NCI-H1436 (cell line): ENCODE measurements at regions not wholly inside any gene's neighbourhood (a gene's known extent, or its start where the extent isn't known, plus 50 kb on each side); places are given as distances from the start of the nearest gene placed in this dataset.
"Not testable (repeated sequence)": the region's sequence is repeated elsewhere in the genome, so short reads cannot be mapped to it uniquely, and the experiment has no call there.

Experiments used
- DNase-seq: peaks from one replicate; lab custom pipeline; 2025; lab: John Stamatoyannopoulos, UW

DNA sequence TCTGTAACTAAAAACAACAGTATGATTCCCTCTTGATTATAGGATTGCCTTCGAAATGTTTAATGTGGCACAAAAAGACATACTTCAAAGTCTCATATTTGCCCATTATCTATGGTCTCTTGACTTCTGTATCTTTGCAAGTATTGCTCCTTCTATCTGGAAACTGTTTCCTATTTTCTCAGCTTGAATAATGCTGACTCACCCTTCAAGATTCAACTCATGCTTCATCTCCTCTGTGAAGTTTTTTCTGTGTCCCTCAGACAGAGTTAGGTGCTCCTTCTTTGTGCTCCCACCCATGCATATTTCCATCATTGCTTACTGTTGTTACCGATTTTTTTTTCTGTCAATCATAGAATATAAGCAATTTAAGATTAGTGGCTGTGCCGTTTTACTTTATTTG, 192.8 kb upstream of the ROBO1 start:
- DNase-seq, result no peak

DNA sequence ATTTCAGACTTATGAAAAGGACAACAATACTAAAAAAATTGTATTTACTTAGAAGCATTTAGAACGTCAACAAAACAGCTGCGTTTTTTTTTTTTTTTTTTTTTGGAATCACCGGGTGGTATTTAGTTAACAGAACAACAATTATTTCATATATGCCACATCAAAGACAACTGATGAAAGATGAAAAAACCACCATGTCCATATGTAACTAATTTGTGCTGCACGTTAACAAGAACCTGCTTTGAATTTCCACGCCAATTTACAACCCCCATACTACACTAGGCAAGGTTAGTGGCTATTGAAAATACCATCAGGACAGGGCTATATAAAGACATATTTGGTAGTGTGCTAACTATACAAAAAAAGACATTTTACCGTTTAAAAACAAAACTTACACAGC, 189.3 kb upstream of the ROBO1 start:
- no peak for DNase-seq

DNA sequence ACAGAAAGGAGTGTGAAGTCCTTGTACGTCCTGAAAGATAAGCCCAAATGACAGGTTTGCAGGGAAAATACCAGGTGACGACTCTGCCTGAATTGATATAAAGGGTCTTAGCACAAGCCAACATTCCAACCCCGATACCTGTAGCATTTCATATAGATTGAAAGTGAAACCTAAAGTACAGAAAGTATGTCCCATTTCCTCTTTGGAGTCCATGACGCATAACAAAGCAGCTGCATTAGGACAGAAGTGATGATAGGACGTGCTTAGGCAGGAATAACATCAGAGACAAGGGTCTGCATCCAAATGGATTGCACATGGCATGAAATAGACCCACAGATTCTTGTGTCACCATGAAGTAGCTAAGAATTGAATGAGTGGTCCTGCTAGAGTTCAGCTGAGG, 187.0 kb upstream of the ROBO1 start:
- no peak for DNase-seq

DNA sequence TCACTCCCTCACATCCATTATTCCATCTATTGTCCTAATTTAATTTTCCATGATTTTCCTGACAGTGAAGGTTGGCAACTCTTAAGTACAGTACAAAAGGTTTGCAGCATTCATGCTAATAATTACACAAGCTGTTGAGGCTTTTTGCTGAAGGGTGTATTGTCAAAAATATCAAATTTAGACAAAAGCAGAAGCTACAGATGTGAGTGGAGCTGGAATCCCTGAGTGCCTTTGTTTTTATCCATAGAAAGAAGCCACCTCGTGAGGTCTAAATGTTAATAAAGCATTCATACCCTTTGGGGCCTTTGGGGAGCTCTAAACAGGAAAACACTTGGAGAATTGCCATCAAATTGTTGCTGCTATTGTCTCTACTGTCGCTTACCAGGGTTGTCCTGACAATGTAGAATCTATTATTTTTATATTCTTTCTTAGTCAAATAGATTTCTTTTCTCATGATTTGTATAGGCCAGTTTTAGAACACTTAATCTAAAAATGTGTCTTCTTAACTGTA, 185.8 kb upstream of the ROBO1 start:
- DNase-seq, result no peak

DNA sequence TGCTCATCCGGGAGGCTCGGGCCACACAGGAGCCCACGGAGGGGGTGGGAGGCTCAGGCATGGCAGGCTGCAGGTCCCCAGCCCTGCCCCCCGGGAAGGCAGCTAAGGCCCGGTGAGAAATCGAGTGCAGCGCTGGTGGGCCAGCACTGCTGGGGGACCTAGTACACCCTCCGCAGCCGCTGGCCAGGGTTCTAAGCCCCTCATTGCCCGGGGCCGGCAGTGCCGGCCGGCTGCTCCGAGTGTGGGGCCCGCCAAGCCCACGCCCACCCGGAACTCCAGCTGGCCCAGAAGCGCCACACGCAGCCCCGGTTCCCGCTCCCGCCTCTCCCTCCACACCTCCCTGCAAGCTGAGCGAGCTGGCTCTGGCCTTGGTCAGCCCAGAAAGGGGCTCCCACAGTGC, 183.6 kb upstream of the ROBO1 start:
- not testable (repeated sequence) for DNase-seq

GRCh38 chr3:79947957-79948356, 180.2 kb upstream of the ROBO1 start:
- no peak for DNase-seq

- no peak for DNase-seq
These were observed 179.7 kb upstream of the ROBO1 start for GRCh38 chr3:79947469-79947868.

DNA sequence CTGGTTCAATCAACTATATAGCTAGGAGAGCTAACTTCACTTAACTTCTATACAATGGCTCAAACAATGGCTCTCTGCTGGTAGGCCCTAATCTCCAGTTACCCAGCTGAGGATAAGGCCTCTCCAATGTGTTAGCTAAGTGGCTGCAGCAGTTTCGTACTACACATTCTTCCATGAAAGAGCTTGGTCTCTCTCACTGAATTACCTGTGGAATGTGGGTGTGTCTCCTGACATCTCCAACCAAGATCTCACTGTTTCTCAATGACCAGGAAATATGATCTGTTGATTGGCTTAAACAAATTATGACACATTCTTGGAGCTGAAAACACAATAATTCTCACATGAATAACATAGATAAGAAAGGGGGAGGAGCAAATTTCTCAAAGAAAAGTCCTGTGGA, 169.8 kb upstream of the ROBO1 start:
- DNase-seq, result no peak

DNA sequence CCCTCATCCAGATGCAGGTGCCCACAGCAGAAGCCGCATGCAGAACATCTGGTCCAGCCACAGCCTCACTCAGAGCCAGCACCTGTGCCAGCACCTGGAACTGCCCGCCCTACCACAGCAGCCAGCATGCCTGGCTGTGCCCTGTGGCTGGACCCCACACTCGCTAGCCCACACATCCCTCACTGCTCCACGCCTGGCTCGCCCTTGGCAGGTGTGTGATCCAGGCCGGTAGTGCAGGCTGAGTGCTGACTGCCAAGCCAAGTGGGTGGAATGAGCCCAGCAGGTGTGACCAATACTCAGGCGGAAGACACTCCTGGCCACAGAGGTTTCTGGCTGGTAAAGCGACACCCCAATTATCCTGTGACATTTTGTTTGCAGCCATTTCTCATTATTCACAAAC, 162.4 kb upstream of the ROBO1 start:
- no peak for DNase-seq

DNA sequence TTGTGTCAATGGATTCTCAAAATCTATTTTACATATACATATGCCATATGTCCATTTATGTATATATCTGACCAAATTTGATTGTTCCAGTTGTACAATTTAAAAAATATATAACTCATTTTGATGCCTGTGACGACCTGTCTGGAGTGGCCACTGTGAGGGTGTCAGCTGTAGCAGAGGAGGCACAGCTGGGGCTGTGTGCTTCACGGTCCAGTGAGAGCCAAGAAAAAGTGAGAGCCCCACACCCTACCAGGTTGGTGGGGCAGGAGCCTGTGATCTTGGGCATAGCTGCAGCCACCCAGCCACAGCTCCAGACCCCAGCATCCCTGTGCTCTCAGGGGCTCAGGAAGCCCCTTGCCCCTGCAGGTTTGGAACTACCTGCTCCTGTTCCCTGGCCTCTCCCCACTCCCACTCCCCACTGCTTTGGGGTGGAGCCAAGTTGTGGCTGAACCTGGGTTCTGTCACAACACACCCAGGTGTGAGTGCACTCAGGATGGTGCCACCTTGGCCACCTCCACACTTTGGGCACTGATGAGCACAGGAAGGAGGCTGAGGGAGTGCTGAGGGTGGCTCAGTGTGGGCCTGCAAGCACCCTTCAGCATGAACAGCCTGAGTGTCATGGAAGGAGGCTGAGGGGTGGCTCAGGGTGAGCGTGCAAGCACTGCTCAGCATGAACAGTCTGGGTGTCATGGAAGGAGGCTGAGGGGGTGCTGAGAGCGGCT, 161.1 kb upstream of the ROBO1 start:
- no peak for DNase-seq

GRCh38 chr3:79926522-79926921, 158.7 kb upstream of the ROBO1 start:
- no peak for DNase-seq

- DNase-seq, result no peak
These were observed 154.8 kb upstream of the ROBO1 start for GRCh38 chr3:79922633-79923032.

DNA sequence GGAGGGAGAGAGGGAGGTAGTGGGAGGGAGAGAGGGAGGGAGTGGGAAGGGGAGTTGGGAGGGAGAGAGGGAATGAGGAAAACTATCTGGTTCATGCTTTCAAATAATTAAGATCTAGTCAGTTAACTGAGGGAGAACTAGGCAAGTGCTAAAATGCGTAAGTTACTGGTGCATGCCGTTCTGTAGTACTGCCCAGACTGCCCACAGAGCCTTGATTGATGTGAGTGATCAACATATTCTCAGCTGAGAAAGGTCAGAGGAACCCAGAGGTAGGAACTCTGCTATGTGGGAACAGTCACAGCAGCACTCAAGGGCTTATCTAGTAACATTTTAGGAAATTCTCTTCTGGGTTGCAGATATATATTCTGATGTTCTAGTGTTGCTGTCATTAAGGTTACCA, 149.8 kb upstream of the ROBO1 start:
- no peak for DNase-seq

DNA sequence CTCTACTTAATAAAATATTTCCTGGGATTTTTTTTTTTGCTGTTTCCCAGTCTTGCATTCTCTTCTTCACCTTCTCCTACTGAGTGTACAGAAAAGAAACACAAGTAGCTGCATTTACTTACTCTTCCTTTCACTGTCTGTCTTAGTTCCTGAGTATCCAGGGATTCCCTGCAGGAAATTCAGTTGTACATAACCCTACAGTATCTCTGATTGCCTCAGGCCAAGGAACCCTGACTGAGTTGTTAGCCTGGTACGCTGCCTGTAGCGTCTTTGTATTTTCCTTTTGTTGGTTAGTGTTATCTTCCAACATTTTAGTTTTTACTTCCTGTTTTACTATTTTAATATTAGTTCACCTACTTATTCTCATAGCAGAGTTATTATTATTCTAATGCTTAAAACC, 142.5 kb upstream of the ROBO1 start:
- no peak for DNase-seq

DNA sequence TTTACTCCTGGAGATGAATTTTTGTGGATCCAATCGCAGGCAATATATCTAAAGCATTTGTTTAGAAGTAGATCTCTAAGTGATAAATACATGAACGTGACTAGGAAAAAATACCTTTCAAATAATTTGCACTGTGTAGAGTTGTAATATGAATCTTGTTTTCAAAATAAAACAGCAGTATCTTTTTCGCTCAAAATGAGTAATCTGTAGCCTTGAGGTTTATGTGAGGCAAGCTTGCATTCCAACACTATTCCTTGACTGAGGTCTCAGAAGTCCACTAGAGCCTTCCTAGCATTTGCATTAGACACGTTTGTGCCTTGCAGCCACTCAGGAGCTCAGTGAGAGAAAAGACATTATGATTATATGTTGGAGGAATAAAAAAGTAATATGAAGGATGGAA, 138.3 kb upstream of the ROBO1 start:
- DNase-seq, result no peak

GRCh38 chr3:79902151-79902550, 134.4 kb upstream of the ROBO1 start:
- DNase-seq, result no peak

GRCh38 chr3:79898907-79899306, 131.1 kb upstream of the ROBO1 start:
- DNase-seq, result no peak

DNA sequence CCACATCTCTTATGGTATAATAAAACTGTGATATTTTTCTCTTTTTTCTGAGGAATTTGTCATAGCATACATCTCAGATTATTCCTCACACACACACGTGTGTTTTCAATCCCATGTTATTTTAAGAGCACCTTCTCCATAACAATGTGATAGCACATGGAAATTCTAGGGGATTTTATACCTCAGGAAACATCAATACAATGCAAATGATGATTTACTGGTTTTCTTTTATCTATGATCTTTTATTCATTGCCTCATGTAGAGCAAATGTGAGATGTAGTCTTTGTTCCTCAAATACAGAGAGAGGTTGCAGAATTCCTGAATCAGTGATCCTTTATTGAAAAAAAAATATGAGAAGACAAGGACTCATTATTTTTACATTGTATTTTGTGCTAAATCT, 128.3 kb upstream of the ROBO1 start:
- DNase-seq, result no peak

GRCh38 chr3:79887213-79887612, 119.4 kb upstream of the ROBO1 start:
- DNase-seq, result no peak

GRCh38 chr3:79886204-79886603, 118.4 kb upstream of the ROBO1 start:
- no peak for DNase-seq

GRCh38 chr3:79885407-79885806, 117.6 kb upstream of the ROBO1 start:
- no peak for DNase-seq

GRCh38 chr3:79884354-79884753, 116.6 kb upstream of the ROBO1 start:
- no peak for DNase-seq

DNA sequence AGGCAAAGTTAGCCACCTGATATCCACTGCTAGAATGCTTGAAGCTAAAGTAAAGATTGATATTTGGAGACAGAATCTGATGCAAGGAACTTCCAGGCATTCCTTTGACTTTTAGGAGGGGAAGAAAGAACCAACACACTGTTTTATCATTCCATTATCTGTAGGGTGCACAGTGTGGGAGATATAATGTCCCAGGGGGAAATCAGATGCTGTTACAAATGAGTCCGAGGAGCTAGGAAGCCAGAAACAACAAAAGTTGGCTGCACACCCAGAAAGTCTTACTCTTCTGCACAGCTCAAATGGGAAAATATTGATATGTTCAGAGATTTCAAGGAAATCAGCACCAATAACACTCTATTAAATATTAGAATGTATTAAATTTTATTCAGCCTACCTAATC, 113.6 kb upstream of the ROBO1 start:
- no peak for DNase-seq

DNA sequence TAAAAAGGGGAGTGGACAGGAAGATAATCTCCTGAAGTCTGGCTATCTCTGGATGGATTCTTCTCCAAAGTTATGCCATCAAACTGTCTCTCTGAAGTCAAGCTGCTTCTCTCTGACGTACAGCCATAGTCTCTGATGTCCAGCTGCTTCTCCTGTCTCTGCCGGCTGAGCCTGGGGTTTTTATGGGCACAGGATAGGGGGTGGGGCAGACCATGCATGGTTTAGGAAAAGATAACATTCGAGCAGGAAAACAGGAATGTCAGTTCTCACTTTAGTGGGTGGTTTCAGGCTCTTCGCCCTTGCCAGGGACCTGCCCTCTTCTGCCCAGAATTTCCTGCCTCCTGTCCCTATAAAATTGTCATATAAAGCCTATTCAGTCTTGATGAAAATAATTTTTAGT, 110.9 kb upstream of the ROBO1 start:
- DNase-seq, result no peak
